ENCODE measurements at regions not wholly inside any gene's neighbourhood (a gene's known extent, or its start where the extent isn't known, plus 50 kb on each side); places are given as distances from the start of the nearest gene placed in this dataset.

DNA sequence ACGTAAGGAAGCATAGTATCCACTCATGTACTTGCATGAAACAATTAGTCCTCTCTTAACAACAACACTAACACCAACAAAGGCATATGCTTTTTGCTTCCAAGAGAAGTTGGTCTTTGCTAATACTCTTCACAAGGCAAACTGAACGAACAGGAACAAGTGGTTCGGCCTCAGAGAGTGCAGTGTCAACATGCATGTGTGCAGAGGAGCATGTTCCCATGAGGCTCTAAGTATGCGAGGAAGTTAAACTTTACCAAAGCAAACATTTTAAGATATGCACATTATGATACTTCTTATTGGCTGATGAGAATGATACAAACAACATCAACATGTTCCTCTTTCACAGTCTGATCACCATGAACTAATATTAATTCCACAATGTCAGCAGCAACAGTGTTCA lies 285.3 kb upstream of the IRX5 start:
- FAIRE-seq (no peak), DNase-seq (ENCODE audit: low read depth in 1 of 2, low spot score in 1 of 2) (no peak), ATAC-seq (no peak)
- Histone ChIP-seq H3K27ac (no peak overlapping the region), H3K4me3 (no peak overlapping the region), H3K4me1 (no peaks in the 10 kb centered on the region), H3K4me2 (no peak overlapping the region), H3K9me3 (no peaks in the 10 kb centered on the region)
- TF ChIP-seq, protein P1, sequence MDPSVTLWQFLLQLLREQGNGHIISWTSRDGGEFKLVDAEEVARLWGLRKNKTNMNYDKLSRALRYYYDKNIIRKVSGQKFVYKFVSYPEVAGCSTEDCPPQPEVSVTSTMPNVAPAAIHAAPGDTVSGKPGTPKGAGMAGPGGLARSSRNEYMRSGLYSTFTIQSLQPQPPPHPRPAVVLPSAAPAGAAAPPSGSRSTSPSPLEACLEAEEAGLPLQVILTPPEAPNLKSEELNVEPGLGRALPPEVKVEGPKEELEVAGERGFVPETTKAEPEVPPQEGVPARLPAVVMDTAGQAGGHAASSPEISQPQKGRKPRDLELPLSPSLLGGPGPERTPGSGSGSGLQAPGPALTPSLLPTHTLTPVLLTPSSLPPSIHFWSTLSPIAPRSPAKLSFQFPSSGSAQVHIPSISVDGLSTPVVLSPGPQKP (IDR thresholded peaks at IDR 0.05; ENCODE audit: low read depth, low read length) = no peak
- TF ChIP-seq KDM1A (IDR thresholded peaks at IDR 0.05; ENCODE audit: low read depth) (no peak), MYC (IDR thresholded peaks at IDR 0.05; ENCODE audit: borderline replicate concordance, low read length) (no peak), EP300 (IDR thresholded peaks at IDR 0.05) (no peak), GATA3 (IDR thresholded peaks at IDR 0.05; ENCODE audit: borderline replicate concordance) (no peak), CHD2 (IDR thresholded peaks at IDR 0.05; ENCODE audit: low read length, partially characterized antibody) (no peak), RARB (CRISPR knock-in tag; IDR thresholded peaks at IDR 0.05) (no peak), USF2 (IDR thresholded peaks at IDR 0.05) (no peak), CBX2 (IDR thresholded peaks at IDR 0.05; ENCODE audit: borderline replicate concordance, low read depth) (no peak)
- 13% methylated on average over 4 of the region's 4 CpGs for WGBS (ENCODE audit: missing lambda C conversion rate)
- POLR2A ChIA-PET = no interaction called here
- CTCF ChIA-PET = no interaction called here

GRCh38 chr16:54636221-54636793 lies 294.4 kb upstream of the IRX5 start:
- CTCF ChIA-PET = no interaction called here
- POLR2A ChIA-PET = no interaction called here
- TF ChIP-seq MYC (IDR thresholded peaks at IDR 0.05; ENCODE audit: borderline replicate concordance, low read length) = no peak
- TF ChIP-seq RNF2 (IDR thresholded peaks at IDR 0.05; ENCODE audit: borderline replicate concordance, low read depth) = no peak
- no peak for TF ChIP-seq REST (IDR thresholded peaks at IDR 0.05)
- TF ChIP-seq, protein P2, sequence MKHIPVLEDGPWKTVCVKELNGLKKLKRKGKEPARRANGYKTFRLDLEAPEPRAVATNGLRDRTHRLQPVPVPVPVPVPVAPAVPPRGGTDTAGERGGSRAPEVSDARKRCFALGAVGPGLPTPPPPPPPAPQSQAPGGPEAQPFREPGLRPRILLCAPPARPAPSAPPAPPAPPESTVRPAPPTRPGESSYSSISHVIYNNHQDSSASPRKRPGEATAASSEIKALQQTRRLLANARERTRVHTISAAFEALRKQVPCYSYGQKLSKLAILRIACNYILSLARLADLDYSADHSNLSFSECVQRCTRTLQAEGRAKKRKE (CRISPR knock-in tag; IDR thresholded peaks at IDR 0.05; ENCODE audit: low read depth) = no peak
- TF ChIP-seq FOXS1 (CRISPR knock-in tag; IDR thresholded peaks at IDR 0.05) = no peak
- TF ChIP-seq HDAC2 (IDR thresholded peaks at IDR 0.05) = no peak
- no peak for TF ChIP-seq ESRRA (IDR thresholded peaks at IDR 0.05; ENCODE audit: borderline replicate concordance, low read length)
- no peak for TF ChIP-seq ZNF302 (CRISPR knock-in tag; IDR thresholded peaks at IDR 0.05)
- no peak for TF ChIP-seq CEBPB (IDR thresholded peaks at IDR 0.05)
- TF ChIP-seq CTCF (IDR thresholded peaks at IDR 0.05) = no peak
- no peak for TF ChIP-seq RFX5 (IDR thresholded peaks at IDR 0.05)
- no peak for TF ChIP-seq MAFK (IDR thresholded peaks at IDR 0.05; ENCODE audit: partially characterized antibody)
- no peak for TF ChIP-seq HEYL (CRISPR knock-in tag; IDR thresholded peaks at IDR 0.05)
- no peak for TF ChIP-seq MAZ (IDR thresholded peaks at IDR 0.05; ENCODE audit: borderline replicate concordance, low read depth, low read length)
- no peak for TF ChIP-seq E2F6 (IDR thresholded peaks at IDR 0.05; ENCODE audit: borderline replicate concordance, low read depth)
- TF ChIP-seq HOXA7 (CRISPR knock-in tag; IDR thresholded peaks at IDR 0.05) = no peak
- no peak for DNase-seq (ENCODE audit: low read depth in 1 of 2, low spot score in 1 of 2)
- Histone ChIP-seq H3K4me1 (no peaks in the 10 kb centered on the region), H3K4me2 (no peak overlapping the region), H3K9me3 (peaks cover 6% of the 10 kb centered on the region; the same call in 1 of the 3 replicates), H3K4me3 (no peak overlapping the region), H3K27ac (no peak overlapping the region)
- WGBS (ENCODE audit: missing lambda C conversion rate) = 50% methylated on average over 10 of the region's 10 CpGs
- ATAC-seq = no peak
- FAIRE-seq = no peak

Measured in A549 (cell line).